ENCODE measurements at regions not wholly inside any gene's neighbourhood (a gene's known extent, or its start where the extent isn't known, plus 50 kb on each side); places are given as distances from the start of the nearest gene placed in this dataset.

DNA sequence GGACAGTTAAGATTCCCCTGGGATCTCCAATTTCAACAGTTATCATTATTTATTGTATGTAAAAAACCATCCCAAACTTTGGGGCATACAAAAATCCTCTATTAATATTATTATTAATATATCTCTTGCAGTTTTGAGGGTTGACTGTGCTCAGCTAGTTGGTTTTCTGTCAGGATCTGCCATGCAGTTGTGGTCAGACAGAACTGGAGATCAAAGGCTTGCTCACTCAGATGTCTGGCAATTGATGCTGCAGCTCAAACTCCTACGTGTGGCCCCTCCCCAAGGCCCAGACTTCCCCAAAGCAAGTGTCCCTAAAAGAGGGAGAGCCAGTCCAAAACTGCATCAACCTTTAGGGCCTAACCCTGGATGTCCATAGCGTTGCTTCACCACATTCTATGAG, 204.7 kb downstream of the TTC32 start:
- TF ChIP-seq, protein P1, sequence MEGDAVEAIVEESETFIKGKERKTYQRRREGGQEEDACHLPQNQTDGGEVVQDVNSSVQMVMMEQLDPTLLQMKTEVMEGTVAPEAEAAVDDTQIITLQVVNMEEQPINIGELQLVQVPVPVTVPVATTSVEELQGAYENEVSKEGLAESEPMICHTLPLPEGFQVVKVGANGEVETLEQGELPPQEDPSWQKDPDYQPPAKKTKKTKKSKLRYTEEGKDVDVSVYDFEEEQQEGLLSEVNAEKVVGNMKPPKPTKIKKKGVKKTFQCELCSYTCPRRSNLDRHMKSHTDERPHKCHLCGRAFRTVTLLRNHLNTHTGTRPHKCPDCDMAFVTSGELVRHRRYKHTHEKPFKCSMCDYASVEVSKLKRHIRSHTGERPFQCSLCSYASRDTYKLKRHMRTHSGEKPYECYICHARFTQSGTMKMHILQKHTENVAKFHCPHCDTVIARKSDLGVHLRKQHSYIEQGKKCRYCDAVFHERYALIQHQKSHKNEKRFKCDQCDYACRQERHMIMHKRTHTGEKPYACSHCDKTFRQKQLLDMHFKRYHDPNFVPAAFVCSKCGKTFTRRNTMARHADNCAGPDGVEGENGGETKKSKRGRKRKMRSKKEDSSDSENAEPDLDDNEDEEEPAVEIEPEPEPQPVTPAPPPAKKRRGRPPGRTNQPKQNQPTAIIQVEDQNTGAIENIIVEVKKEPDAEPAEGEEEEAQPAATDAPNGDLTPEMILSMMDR (IDR thresholded peaks at IDR 0.05) = no peak
- TF ChIP-seq EZH2 (IDR thresholded peaks at IDR 0.05; ENCODE audit: borderline replicate concordance, insufficient read depth, low read depth, low read length, poor library complexity, severe bottlenecking) = no peak

Measured in B cell (primary cell).